Neural progenitor cell (in vitro differentiated cells): ENCODE measurements at regions not wholly inside any gene's neighbourhood (a gene's known extent, or its start where the extent isn't known, plus 50 kb on each side); places are given as distances from the start of the nearest gene placed in this dataset.

Source experiments
- EZH2phosphoT487 ChIP-seq: fragments of 200-600 bp; sonication (generic); IDR thresholded peaks from 2 replicates; pipeline ENCODE4 v1.6.1; 2017; ENCODE audit warnings: antibody characterized with exemption
- TF ChIP-seq, protein P1 (sequence below): fragments of 200-600 bp; sonication (generic); IDR thresholded peaks from 2 replicates; pipeline ENCODE4 v1.5.1; 2017; ENCODE audit warnings: antibody characterized with exemption, mild to moderate bottlenecking

DNA sequence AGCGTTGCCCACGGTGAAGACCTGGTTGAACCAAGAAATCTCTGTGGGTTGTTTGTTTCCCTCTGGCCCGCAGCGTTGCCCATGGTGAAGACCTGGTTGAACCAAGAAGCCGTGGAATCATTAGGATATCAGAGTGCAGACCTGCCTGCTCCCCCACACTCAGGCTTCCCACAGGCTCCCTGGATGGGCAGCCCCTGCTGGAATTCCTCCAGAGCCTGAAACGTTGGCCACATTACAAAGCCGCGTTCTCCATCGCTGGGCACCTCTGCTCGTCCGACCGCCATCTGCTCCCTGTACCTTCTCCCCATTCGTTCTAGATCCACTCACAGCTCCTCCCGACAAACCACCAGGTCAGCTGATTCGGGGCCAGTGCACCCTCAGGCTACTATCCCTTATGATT, 266.9 kb upstream of the SHH start:
- TF ChIP-seq, protein P1, sequence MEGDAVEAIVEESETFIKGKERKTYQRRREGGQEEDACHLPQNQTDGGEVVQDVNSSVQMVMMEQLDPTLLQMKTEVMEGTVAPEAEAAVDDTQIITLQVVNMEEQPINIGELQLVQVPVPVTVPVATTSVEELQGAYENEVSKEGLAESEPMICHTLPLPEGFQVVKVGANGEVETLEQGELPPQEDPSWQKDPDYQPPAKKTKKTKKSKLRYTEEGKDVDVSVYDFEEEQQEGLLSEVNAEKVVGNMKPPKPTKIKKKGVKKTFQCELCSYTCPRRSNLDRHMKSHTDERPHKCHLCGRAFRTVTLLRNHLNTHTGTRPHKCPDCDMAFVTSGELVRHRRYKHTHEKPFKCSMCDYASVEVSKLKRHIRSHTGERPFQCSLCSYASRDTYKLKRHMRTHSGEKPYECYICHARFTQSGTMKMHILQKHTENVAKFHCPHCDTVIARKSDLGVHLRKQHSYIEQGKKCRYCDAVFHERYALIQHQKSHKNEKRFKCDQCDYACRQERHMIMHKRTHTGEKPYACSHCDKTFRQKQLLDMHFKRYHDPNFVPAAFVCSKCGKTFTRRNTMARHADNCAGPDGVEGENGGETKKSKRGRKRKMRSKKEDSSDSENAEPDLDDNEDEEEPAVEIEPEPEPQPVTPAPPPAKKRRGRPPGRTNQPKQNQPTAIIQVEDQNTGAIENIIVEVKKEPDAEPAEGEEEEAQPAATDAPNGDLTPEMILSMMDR, result no peak
- no peak for TF ChIP-seq EZH2phosphoT487
